HG02885 (cell line): ENCODE measurements at regions not wholly inside any gene's neighbourhood (a gene's known extent, or its start where the extent isn't known, plus 50 kb on each side); places are given as distances from the start of the nearest gene placed in this dataset.

ENCODE experiments used
- ATAC-seq: cut with Tn5 transposase; IDR thresholded peaks from one replicate; pipeline ENCODE4 v1.9.1; 2021; ENCODE audit warnings: mild to moderate bottlenecking; ENCODE audit not compliant: unreplicated experiment, poor library complexity

GRCh38 chr7:124432009-124432578 is 333.5 kb downstream of the GPR37 start:
- ATAC-seq = no peak

DNA sequence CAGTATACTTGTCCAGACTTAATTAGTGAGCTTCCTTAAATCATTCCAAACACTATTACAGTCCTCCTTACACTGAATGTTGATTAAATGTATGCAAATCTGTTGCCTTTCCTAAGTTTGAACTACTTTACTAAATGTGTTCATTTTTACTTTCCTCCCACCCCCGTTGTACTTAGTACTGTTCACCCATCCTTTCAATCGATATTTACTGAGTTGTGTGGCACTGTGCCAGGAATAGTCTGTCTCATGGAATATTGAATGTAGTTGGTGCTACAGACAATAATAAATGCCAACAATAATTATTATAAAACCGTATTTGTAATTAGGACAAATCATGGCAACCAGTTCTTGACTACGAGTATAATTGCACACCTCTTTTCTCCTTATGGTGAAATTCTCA is 335.7 kb downstream of the GPR37 start:
- no peak for ATAC-seq

- no peak for ATAC-seq
These were observed 336.8 kb downstream of the GPR37 start for GRCh38 chr7:124428781-124429180.

DNA sequence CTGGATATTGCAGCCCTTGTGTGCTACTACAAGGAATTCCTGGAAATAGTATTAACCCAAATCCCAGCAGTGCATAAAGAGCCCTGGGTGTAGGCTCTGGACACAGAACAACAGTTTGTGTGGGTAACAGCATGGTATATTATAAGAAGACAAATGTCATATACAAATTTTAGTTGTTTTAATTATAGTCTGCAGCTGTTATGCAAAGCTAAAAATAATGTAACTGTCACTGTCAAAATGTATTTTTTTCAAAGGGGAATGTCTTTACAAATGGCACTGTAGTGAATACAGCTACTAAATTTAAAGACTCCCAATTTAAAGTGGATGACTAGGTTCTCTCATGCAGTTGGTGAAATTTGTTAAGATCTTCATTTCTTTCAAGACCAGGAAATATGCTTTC is 339.0 kb downstream of the GPR37 start:
- ATAC-seq = no peak

GRCh38 chr7:124423863-124424262 is 341.7 kb downstream of the GPR37 start:
- no peak for ATAC-seq

DNA sequence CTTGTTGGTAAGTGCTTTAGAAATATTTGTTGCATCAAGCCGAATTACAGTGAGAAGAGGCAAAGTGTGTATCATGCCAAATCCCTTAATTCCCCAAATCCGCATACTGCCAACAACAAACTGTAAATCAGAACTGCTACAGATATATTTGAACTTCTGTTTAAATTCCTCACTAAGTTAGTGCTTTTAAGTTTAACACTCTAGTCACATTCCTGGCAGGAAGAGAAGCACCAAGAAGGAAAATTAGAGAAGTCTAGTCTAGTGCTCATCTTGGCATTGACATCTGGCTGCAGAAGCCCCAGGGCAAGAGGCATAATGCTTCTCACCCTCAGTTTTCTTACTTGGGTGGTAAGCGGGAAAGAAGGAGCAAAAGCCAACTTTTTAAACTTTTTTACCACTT is 343.5 kb downstream of the GPR37 start:
- no peak for ATAC-seq

- ATAC-seq = no peak
These were observed 345.2 kb downstream of the GPR37 start for GRCh38 chr7:124420367-124420766.

GRCh38 chr7:124413029-124413428 is 352.6 kb downstream of the GPR37 start:
- no peak for ATAC-seq

DNA sequence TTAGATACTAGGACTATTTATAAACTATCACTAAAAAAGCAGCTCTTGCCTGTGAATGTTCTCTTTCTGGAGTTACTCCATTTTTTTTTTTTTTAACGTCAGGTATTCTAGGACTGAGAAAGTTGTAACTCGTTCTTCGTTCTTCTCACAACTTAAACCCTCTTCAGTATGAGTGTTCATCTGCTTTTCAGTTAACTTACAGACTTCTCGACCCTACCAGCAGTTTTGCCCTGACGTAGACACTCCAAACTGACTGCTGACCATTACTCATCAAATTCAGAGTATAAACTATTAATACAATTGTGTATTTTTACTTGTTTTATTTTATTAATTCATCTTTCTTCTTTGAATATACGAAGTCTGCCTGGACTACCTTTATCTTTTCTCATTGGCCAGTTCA is 353.1 kb downstream of the GPR37 start:
- no peak for ATAC-seq

GRCh38 chr7:124411796-124412195 is 353.8 kb downstream of the GPR37 start:
- ATAC-seq = no peak

- no peak for ATAC-seq
These were observed 362.0 kb downstream of the GPR37 start for GRCh38 chr7:124403587-124403986.

DNA sequence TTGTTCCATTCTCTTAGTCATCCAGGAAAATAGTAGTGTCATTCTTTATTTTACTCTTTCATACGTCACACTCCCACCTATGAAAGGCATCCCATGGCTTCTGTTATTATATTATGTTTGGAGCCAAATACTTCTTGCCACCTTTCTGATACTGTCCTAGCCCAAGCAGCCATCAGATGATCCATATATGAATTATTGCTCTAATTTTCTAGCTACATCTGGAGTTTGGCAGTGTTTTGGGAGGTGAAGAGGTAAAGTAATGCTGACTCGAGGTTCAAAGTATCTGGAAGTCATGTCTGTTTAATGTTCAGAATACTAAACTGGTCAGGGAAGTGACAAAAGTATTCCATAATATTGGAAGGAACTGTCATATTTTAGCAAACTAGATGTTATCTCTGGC is 362.5 kb downstream of the GPR37 start:
- ATAC-seq = no peak

GRCh38 chr7:124399941-124400340 is 365.7 kb downstream of the GPR37 start:
- peak; percentile 63 for ATAC-seq

- ATAC-seq = no peak
These were observed 366.2 kb upstream of the TMEM229A start for GRCh38 chr7:124398937-124399552.

DNA sequence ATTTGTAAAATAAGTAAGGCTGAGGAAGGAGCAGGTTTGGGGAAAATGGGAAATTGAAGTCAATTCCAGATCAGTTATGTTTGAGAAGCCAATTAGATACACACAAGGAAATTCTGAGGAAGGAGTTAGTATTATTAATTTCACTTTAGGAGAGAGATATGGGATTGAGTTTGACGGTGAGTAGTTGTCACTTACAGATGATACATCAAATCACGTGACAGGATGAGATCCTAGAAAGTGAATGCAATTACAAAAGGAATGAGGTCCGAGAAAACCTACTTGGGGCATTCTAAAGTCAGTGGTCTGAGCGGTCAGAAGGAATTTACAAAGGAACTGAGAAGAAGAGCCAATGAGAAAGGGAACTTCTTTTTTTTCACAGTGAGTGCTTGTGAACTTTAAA is 364.3 kb upstream of the TMEM229A start:
- ATAC-seq = no peak

DNA sequence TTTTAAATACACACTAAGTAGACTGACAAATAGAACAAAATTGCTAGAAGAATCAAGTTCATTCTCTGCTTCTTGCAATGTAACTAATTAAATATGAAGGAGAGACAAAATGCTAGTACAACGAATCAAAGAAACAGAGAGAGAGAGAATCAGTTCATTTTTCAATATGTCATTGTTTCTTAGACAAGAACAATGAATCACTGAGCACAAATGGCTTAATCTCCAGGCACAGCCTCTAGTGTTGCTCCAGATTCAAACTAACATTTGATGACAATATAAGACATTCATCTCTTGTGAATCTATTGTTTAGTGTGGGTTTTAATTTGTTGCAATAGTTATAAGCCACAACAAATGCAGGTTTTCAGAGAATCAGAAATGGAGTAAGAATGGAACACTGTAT is 357.4 kb upstream of the TMEM229A start:
- no peak for ATAC-seq

DNA sequence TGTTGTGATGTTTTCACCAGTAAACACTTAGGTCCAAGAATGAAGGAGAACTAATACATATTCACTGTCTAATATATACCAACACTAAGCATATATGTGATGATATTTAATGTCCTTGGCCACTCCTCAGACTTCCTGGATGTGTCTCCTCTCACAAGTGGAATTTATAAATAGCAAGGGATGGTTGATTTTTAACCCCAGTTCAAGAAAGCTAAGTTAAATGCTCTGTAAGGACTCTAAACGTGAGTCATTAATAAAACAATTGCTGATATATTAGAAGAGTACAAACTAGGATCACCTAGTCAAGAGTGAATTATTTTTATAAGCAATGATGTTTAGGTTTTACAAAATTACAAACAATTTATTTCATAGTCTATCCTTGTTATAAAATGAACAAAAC is 355.9 kb upstream of the TMEM229A start:
- no peak for ATAC-seq

DNA sequence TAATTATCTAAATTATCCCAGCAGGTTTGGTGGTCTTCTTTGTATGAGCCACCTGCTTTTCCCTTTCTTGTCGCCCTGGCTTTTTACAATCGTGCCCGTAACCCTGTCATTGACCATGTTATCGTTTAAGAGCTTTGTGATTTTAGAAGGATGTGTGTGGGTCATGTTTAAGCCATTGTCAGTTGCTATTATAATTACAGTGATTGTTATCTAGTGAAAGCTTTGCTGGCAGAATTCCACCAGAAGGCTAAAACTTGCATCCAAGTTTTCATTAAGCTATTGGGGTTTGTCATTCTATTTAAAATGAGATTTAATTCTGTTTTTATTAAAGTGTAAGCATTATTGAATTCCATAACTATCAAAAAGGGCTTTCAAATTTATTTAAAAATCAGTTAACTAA is 354.2 kb upstream of the TMEM229A start:
- ATAC-seq = no peak

DNA sequence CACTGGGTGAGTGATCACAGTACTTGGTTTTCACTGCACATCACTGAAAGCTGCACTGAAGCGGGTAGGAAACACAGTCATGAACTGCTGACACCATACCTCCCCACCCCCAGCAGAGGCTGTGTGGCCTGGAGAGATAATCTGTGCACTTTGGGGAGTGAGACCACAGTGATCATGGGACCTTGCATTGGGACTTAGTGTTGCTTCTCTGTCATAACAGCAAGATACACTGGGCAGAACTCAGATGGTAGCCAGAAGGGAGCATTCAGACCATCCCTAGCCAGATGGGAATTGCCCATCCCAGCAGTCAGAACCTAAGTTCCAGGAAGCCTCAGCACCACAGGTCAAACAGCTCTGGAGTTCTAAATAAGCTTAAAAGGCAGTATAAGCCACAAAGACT is 346.4 kb upstream of the TMEM229A start:
- ATAC-seq = no peak

- ATAC-seq = no peak
These were observed 343.2 kb upstream of the TMEM229A start for GRCh38 chr7:124376111-124376510.

GRCh38 chr7:124375391-124375790 is 342.5 kb upstream of the TMEM229A start:
- ATAC-seq = no peak

GRCh38 chr7:124369310-124369709 is 336.4 kb upstream of the TMEM229A start:
- ATAC-seq = no peak

DNA sequence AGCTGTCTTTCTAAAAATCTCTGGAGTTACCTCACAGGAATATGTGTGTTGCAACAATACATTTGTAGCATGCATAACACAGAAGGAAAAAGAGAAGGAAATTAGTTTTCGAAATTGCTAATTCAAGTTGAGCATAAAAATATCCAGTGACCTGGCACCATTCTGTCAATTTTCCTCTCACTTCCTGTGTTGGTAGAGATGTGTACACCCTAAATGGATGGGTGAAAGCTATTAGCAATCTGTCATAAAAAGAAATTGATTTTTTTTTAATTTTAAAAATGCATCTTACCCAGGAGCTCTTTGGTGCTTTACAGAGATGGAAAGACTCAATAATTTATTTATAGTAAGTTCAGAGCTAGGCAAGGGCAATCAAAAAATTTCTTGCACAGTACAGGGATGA is 333.3 kb upstream of the TMEM229A start:
- ATAC-seq = no peak
